GM23338 (cell line): ENCODE measurements at regions not wholly inside any gene's neighbourhood (a gene's known extent, or its start where the extent isn't known, plus 50 kb on each side); places are given as distances from the start of the nearest gene placed in this dataset.

Source experiments
- CREB1 ChIP-seq: fragments of 250-450 bp; sonication (Bioruptor Pico); IDR thresholded peaks from 2 replicates; pipeline ENCODE4 v1.5.0; 2020; ENCODE audit warnings: low read depth, mild to moderate bottlenecking, moderate library complexity
- CTCF ChIP-seq, 2 experiments: fragments of 200-600 bp in 1 of 2; sonication (generic) in 1 of 2; conservative IDR thresholded peaks; 2 replicates each; pipeline versions ENCODE4 v1.5.1 to v1.6.1; 2016 to 2017; ENCODE audit warnings: antibody characterized with exemption in 2 of 2, low read depth in 2 of 2, mild to moderate bottlenecking in 2 of 2, moderate library complexity in 1 of 2
- ETS1 ChIP-seq: IDR thresholded peaks from 2 replicates; pipeline ENCODE4 v1.6.1; 2016; ENCODE audit warnings: antibody characterized with exemption
- EZH2 ChIP-seq: fragments of 200-600 bp; sonication (generic); IDR thresholded peaks from one replicate; pipeline ENCODE4 v1.8.0; 2017; ENCODE audit warnings: antibody characterized with exemption, mild to moderate bottlenecking, low read depth; ENCODE audit not compliant: unreplicated experiment
- EZH2phosphoT487 ChIP-seq: fragments of 200-600 bp; sonication (generic); IDR thresholded peaks from one replicate; pipeline ENCODE4 v1.8.1; 2018; ENCODE audit warnings: antibody characterized with exemption; ENCODE audit not compliant: unreplicated experiment
- JUNB ChIP-seq: IDR thresholded peaks from one replicate; pipeline ENCODE4 v1.6.1; 2016; ENCODE audit warnings: antibody characterized with exemption; ENCODE audit not compliant: unreplicated experiment
- NANOG ChIP-seq: IDR thresholded peaks from 2 replicates; pipeline ENCODE4 v1.6.1; 2016; ENCODE audit warnings: antibody characterized with exemption, borderline replicate concordance
- POLR2AphosphoS5 ChIP-seq: IDR thresholded peaks from 2 replicates; pipeline ENCODE4 v1.6.1; 2016; ENCODE audit warnings: antibody characterized with exemption, low read depth
- REST ChIP-seq: IDR thresholded peaks from one replicate; pipeline ENCODE4 v1.6.1; 2018; ENCODE audit warnings: antibody characterized with exemption; ENCODE audit not compliant: unreplicated experiment
- STAT1 ChIP-seq: IDR thresholded peaks from one replicate; pipeline ENCODE4 v1.6.1; 2016; ENCODE audit warnings: antibody characterized with exemption; ENCODE audit not compliant: unreplicated experiment
- ZNF331 ChIP-seq: fragments of 250-450 bp; sonication (Bioruptor Pico); IDR thresholded peaks from 2 replicates; pipeline ENCODE4 v1.5.0; 2020; ENCODE audit warnings: low read depth, mild to moderate bottlenecking, moderate library complexity

GRCh38 chr3:194271460-194272035 lies 79.6 kb downstream of the CPN2 start:
- TF ChIP-seq REST: no peak
- TF ChIP-seq CTCF (conservative IDR thresholded peaks at IDR 0.05; ENCODE audit: low read depth in 2 of 2): no peak
- no peak for TF ChIP-seq POLR2AphosphoS5
- no peak for TF ChIP-seq CREB1 (CRISPR knock-in tag)
- TF ChIP-seq JUNB: no peak
- TF ChIP-seq ETS1: no peak
- no peak for TF ChIP-seq EZH2
- TF ChIP-seq EZH2phosphoT487: no peak
- no peak for TF ChIP-seq ZNF331 (CRISPR knock-in tag)
- no peak for TF ChIP-seq STAT1
- TF ChIP-seq NANOG: no peak
